ENCODE measurements at regions not wholly inside any gene's neighbourhood (a gene's known extent, or its start where the extent isn't known, plus 50 kb on each side); places are given as distances from the start of the nearest gene placed in this dataset.

DNA sequence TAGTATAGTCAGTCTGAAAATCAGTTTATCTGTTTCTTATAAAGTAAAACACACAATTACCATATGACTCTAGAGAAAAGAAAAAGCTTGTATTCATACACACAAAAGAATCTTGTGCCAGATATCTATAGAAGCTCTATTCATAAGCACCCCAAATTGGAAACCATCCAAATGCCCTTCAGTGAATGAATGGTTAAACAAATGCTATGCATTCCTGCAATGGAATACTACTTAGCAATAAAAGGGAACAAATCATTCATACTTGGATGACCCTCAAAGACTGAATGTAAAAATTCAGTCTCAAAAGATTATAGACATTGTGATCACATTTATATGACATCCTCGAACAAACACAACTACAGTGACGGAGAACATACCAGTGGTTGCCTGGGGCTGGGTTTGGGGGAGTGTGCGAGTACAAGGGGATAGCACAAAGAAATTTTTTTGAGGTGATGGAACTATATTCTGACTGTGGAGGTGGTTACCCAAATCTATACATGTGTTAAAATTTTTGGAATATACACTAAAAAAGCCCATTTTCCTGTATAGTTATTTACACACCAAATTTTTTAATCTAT lies 680.6 kb downstream of the NTRK3 start (continued):
- TF ChIP-seq, protein P1, sequence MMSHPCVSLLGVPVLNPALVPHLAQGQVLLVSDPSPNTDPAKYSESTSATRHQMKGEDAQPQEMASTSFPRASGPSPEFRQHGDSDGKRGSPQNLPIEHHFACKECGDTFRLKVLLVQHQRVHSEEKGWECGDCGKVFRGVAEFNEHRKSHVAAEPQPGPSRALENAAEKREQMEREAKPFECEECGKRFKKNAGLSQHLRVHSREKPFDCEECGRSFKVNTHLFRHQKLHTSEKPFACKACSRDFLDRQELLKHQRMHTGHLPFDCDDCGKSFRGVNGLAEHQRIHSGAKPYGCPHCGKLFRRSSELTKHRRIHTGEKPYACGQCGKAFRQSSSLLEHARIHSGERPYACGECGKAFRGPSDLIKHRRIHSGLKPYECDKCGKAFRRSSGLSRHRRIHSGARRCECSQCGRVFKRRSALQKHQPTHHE (CRISPR knock-in tag; IDR thresholded peaks at IDR 0.05; ENCODE audit: borderline replicate concordance), result no peak
- TF ChIP-seq, protein P2, sequence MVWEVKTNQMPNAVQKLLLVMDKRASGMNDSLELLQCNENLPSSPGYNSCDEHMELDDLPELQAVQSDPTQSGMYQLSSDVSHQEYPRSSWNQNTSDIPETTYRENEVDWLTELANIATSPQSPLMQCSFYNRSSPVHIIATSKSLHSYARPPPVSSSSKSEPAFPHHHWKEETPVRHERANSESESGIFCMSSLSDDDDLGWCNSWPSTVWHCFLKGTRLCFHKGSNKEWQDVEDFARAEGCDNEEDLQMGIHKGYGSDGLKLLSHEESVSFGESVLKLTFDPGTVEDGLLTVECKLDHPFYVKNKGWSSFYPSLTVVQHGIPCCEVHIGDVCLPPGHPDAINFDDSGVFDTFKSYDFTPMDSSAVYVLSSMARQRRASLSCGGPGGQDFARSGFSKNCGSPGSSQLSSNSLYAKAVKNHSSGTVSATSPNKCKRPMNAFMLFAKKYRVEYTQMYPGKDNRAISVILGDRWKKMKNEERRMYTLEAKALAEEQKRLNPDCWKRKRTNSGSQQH (CRISPR knock-in tag; IDR thresholded peaks at IDR 0.05; ENCODE audit: low read depth), result no peak
- TF ChIP-seq ARNT2 (CRISPR knock-in tag; IDR thresholded peaks at IDR 0.05; ENCODE audit: low read depth) (no peak), PHF8 (CRISPR knock-in tag; IDR thresholded peaks at IDR 0.05) (no peak), ZNF256 (CRISPR knock-in tag; conservative IDR thresholded peaks at IDR 0.05) (no peak), NR3C1 (CRISPR knock-in tag; IDR thresholded peaks at IDR 0.05) (no peak), FOXP1 (IDR thresholded peaks at IDR 0.05) (no peak), FOXP1 (CRISPR knock-in tag; IDR thresholded peaks at IDR 0.05) (no peak)
- TF ChIP-seq, protein P3, sequence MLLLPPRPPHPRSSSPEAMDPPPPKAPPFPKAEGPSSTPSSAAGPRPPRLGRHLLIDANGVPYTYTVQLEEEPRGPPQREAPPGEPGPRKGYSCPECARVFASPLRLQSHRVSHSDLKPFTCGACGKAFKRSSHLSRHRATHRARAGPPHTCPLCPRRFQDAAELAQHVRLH (CRISPR knock-in tag; IDR thresholded peaks at IDR 0.05; ENCODE audit: borderline replicate concordance, low read depth), result no peak
- TF ChIP-seq, protein P4, sequence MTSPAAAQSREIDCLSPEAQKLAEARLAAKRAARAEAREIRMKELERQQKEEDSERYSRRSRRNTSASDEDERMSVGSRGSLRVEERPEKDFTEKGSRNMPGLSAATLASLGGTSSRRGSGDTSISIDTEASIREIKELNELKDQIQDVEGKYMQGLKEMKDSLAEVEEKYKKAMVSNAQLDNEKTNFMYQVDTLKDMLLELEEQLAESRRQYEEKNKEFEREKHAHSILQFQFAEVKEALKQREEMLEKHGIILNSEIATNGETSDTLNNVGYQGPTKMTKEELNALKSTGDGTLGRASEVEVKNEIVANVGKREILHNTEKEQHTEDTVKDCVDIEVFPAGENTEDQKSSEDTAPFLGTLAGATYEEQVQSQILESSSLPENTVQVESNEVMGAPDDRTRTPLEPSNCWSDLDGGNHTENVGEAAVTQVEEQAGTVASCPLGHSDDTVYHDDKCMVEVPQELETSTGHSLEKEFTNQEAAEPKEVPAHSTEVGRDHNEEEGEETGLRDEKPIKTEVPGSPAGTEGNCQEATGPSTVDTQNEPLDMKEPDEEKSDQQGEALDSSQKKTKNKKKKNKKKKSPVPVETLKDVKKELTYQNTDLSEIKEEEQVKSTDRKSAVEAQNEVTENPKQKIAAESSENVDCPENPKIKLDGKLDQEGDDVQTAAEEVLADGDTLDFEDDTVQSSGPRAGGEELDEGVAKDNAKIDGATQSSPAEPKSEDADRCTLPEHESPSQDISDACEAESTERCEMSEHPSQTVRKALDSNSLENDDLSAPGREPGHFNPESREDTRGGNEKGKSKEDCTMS (CRISPR knock-in tag; conservative IDR thresholded peaks at IDR 0.05), result no peak
- TF ChIP-seq, protein P5, sequence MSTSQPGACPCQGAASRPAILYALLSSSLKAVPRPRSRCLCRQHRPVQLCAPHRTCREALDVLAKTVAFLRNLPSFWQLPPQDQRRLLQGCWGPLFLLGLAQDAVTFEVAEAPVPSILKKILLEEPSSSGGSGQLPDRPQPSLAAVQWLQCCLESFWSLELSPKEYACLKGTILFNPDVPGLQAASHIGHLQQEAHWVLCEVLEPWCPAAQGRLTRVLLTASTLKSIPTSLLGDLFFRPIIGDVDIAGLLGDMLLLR (CRISPR knock-in tag; IDR thresholded peaks at IDR 0.05), result no peak

Data from HepG2 (cell line).